GM19025 (cell line): ENCODE measurements at regions not wholly inside any gene's neighbourhood (a gene's known extent, or its start where the extent isn't known, plus 50 kb on each side); places are given as distances from the start of the nearest gene placed in this dataset.
A peak's percentile ranks its signal among the peaks of the same experiment; 100 is the strongest.

Source experiments
- ATAC-seq: cut with Tn5 transposase; IDR thresholded peaks from one replicate; pipeline ENCODE4 v1.9.1; 2021; ENCODE audit warnings: mild to moderate bottlenecking, low read depth, moderate library complexity; ENCODE audit not compliant: unreplicated experiment

DNA sequence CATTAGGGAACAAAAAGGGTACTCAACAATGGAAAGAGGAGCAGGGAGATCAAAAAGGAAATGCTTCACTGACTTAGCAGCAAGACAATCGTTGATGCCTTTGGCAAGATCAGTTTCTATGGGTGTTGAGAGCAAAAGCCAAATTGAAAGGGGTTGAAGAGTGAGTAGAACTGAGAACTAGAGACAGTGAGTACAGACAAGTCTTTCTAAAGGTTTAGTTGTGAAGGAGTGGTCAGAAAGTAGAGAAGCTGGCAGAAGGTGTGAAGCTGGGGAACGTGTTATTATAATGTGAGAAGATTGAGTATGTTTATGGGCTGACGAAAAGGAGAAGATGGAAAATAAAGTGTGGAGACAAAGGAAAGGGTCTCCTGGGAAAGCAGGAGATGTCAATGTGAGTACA lies 221.2 kb upstream of the USP25 start:
- no peak for ATAC-seq

GRCh38 chr21:15514073-15514946 lies 215.5 kb upstream of the USP25 start:
- peak; percentile 88 for ATAC-seq

GRCh38 chr21:15515908-15516307 lies 213.9 kb upstream of the USP25 start:
- no peak for ATAC-seq

DNA sequence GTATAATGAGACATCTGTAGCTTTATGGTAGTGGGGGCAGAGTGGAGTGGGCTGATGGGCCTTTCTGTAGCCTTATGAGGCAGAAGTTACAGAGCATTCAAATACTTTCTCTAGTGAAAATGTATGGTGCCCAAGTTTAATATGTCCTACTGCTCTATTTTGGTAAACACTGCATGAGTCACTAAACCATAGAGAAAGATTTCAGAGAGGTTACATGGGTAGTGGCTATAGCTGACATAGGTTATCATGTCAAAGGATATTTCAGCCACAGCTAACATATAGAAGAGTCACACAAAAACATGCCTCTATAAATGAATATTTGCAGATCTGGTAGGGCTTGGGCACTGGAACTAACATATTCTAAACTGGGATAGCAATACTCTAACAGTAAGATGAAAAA lies 212.4 kb upstream of the USP25 start:
- no peak for ATAC-seq

- ATAC-seq, result no peak
These were observed 208.8 kb upstream of the USP25 start for GRCh38 chr21:15520811-15521643.

DNA sequence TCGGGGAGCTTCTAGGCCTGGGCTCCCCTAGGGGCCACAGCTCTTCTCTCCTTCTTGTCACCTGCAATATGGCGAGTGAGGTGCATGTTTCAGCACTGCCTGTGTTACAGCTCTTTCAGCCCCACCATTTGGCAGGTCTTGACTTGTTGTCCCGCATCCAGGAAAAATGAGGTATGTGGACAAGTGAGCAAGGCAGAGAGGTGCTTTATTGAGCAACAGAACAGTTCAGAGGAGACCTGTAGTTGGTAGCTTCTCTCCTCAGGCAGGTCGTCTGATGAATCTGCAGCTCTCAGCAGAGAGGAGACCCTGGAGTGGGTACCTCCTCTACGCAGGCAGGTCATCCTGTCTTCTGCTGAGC lies 208.2 kb upstream of the USP25 start:
- no peak for ATAC-seq

- no peak for ATAC-seq
These were observed 207.6 kb upstream of the USP25 start for GRCh38 chr21:15522148-15522547.

DNA sequence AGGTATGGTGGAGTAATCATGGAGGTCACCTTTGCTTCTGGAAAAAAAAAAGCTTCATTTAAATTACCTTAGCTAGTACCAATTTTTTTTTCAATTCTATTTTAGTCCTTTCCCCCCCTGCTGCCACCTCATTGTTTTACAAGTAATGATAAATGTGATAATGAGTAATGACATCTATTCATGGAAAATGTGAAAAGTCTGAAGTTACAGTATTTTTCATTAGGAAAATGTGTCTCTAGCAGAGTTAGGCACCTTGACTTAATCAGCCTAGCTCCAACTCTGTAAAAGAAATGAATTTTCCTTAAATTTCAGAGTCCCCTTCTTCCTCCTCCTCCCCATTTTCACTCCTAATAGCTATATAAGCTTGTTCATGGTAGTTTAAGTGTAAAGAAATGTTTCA lies 204.9 kb upstream of the USP25 start:
- no peak for ATAC-seq

- no peak for ATAC-seq
These were observed 203.0 kb upstream of the USP25 start for GRCh38 chr21:15526798-15527197.

DNA sequence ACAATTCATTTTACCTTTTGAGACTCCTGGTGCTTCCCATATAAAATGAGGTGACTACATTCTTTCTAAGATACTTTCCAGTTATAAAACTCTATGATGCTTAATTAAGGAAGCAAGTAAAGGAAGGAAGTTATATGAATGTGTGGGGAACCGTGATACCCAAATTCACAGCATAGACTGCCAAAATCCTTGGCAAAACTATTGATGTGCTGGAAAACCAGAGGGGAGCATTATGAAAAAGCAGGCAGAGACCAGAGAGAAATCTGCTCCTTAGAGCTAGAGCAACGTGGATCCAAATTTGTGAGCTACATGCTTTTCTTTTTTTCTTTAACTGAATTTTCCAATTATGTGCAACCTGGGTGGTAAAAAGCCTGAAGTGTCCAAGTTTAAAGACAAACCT lies 201.4 kb upstream of the USP25 start:
- no peak for ATAC-seq

- no peak for ATAC-seq
These were observed 197.8 kb upstream of the USP25 start for GRCh38 chr21:15531986-15532385.

DNA sequence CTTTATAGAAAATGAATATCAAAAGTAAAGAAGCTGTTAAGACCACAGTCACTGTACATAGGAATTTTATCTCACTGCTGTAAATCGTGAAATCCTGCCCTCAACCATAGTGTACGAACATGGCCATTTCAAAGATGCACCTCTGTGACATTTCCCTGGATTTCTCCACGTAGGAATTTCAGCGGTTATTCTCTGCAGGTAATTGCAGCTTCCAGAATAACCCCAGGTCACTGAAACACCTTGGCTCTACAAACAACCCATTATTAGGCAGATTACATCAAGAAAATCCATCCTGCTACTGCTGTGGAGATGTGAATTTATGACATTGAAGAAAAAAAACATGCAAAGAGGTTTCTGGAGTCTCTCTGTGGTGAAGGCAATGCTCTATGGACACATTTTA lies 196.2 kb upstream of the USP25 start:
- ATAC-seq, result no peak

GRCh38 chr21:15534450-15534886 lies 195.3 kb upstream of the USP25 start:
- no peak for ATAC-seq

- ATAC-seq, result no peak
These were observed 190.4 kb upstream of the USP25 start for GRCh38 chr21:15539376-15539775.

- ATAC-seq, result no peak
These were observed 186.3 kb upstream of the USP25 start for GRCh38 chr21:15543473-15543872.

- no peak for ATAC-seq
These were observed 180.1 kb upstream of the USP25 start for GRCh38 chr21:15549671-15550070.

- no peak for ATAC-seq
These were observed 176.8 kb upstream of the USP25 start for GRCh38 chr21:15552914-15553494.

DNA sequence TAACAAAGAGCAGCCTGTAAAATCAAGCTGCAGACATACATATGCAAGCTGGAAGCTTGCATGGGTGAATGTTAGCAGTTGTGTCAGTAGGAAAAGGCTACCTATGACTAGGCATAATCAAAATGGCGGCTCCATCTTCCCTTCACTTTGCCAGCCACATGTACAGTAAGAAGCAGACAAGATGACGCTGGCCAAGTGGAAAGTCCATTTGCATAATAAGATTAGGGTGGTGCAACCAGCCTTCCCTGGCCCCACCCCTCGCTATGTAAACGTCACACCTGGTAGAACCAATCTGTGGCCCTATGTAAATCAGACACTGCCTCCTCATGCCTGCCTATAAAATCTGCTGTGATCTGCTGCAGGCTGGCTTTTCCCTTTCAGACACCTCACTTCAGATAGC lies 171.9 kb upstream of the USP25 start:
- no peak for ATAC-seq

DNA sequence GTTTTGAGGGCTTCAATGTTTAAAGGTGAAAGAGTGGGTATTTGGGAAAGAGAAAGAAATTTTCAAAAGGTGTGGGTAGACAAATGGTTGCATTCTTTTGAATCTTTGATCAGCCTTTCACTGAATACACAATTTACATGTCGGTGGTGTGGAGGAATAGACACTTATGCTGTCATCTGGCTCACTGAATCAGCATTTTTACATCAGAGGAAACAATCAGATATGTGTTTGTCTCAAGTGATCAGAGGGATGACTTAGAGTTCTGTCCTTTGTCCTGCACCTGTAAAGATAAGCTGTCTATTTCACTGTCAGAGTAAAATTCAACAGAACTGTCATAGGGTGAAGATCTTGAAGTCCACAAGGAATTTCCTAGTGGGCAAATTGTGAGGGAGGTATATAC lies 170.9 kb upstream of the USP25 start:
- ATAC-seq, result no peak

DNA sequence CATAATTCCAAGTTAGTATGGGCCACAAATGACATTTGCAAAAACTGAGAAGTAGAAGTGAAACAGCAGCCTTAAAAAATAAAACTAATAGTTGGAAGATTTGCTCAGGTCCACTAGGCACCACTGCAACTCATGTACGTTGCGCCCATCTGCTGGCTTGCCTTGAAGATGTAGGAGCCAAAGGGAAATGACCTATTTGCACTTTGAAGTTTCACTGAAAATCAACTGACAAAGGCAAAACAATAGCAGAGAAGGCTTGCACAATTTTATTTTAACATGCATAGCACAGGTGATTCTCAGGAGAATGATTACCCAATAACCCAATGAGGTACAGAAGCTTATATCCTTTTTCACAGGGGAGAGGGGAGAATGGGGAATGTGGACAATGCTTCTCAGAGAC lies 170.1 kb upstream of the USP25 start:
- ATAC-seq, result no peak

DNA sequence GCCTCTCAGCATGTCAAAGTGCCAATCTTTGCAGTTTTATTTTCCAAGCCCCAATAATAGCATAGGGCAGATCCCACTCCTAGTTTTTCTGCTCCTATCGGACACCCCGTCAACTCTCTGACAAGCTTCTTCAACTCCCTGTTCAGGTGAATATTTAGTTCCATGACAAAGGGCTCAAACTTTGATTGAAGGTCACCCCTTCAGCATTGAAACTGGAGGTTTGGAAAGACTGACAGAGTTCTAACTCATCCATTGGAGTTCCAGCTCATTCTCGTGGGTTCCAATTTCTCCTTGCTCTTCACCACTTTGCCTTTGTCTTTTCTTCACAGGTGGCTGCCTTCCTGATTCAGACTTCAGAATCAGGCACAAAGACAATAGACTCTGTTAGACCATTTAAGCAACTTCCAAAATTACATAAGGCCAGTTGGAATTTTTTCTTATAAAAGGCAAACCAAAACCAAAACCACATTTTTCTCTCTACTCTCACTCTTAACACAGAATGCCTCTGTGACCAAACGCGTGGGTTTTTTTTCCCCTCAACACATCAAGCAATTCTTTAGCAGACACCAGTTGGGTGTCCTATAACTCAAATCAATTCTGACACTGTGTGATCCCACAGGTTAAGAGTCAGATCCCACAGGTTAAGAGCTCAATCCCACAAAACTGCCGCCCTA lies 169.3 kb upstream of the USP25 start:
- ATAC-seq, result no peak
